IPS-15b (cell line): ENCODE measurements at regions not wholly inside any gene's neighbourhood (a gene's known extent, or its start where the extent isn't known, plus 50 kb on each side); places are given as distances from the start of the nearest gene placed in this dataset.
"Not testable (repeated sequence)": the region's sequence is repeated elsewhere in the genome, so short reads cannot be mapped to it uniquely, and the experiment has no call there.

ENCODE experiments used
- H3K27me3 ChIP-seq: one replicate; pipeline ENCODE4 v1.6.1; 2013; ENCODE audit warnings: low read length; ENCODE audit not compliant: control insufficient read depth, insufficient read depth
- H3K36me3 ChIP-seq: one replicate; pipeline ENCODE4 v1.6.1; 2013; ENCODE audit warnings: low read length; ENCODE audit not compliant: control insufficient read depth, insufficient read depth
- H3K4me1 ChIP-seq: one replicate; pipeline ENCODE4 v1.6.1; 2013; ENCODE audit warnings: mild to moderate bottlenecking, low read length; ENCODE audit not compliant: control insufficient read depth, insufficient read depth
- H3K4me3 ChIP-seq: one replicate; pipeline ENCODE4 v1.5.1; 2013; ENCODE audit warnings: low read depth, low read length
- H3K9ac ChIP-seq: one replicate; pipeline ENCODE4 v1.6.1; 2013; ENCODE audit warnings: low read depth, mild to moderate bottlenecking, low read length
- H3K9me3 ChIP-seq: one replicate; pipeline ENCODE4 v1.6.1; 2013; ENCODE audit warnings: mild to moderate bottlenecking, low read length; ENCODE audit not compliant: control insufficient read depth, insufficient read depth

DNA sequence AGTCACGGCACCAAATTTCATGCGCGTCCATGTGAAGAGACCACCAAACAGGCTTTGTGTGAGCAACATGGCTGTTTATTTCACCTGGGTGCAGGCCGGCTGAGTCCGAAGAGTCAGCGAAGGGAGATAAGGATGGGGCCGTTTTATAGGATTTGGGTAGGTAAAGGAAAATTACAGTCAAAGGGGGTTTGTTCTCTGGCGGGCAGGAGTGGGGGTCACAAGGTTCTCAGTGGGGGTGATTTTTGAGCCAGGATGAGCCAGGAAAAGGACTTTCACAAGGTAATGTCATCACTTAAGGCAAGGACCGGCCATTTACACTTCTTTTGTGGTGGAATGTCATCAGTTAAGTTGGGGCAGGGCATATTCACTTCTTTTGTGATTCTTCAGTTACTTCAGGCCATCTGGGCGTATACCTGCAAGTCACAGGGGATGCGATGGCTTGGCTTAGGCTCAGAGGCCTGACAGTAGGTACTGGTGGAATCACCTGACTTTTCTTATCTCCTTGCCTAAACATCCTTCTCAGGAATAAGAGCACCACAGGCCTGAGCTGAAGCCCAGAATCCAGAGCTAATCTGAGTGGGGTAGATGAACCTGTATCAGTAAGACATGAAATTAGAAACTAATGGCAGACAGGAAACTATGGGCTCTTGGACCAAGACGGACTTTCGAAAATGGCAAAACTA, 334.7 kb upstream of the POT1 start:
- H3K27me3 ChIP-seq, H3K9me3 ChIP-seq, H3K36me3 ChIP-seq, H3K4me1 ChIP-seq: not testable (repeated sequence)
- H3K9ac ChIP-seq = peak overlapping the region; percentile 77
- peak overlapping the region; percentile 58 for H3K4me3 ChIP-seq

DNA sequence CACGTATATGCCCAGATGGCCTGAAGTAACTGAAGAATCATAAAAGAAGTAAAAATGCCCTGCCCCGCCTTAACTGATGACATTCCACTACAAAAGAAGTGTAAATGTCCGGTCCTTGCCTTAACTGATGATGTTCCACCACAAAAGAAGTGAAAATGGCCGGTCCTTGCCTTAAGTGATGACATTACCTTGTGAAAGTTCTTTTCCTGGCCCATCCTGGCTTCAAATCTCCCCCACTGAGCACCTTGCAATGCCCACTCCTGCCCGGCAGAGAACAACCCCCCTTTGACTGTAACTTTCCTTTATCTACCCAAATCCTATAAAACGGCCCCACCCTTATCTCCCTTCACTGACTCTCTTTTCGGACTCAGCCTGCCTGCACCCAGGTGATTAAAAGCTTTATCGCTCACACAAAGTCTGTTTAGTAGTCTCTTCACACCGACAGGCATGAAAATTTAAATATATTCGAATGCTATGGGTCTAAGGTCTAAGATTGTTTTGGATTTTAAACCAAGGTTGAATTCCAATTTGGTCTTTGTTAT, 329.3 kb upstream of the POT1 start:
- H3K27me3 ChIP-seq, H3K36me3 ChIP-seq, H3K9me3 ChIP-seq: not testable (repeated sequence)
- Histone ChIP-seq H3K4me3 (peak overlapping the region; percentile 32), H3K9ac (peak overlapping the region; percentile 41), H3K4me1 (peaks cover 31% of the 10 kb centered on the region)

DNA sequence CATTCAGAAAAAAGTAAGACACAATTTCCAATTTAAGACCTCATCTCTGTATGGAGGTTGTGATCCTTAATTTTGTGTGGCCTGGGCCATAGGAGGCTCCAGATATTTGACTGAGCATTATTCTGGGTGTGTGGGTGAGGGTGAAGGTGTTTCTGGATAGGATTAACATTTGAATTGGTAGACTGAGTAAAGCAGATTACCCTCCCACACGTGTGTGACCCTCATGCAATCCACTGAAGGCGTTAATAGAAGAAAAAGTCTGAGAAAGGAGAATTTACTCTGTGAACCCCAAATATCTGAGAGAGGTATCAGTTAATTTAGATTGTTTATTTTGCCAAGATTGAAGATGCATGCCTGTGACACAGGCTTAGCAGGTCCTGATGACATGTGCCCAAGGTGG, 328.0 kb upstream of the POT1 start:
- Histone ChIP-seq H3K4me1 (peaks cover 31% of the 10 kb centered on the region), H3K36me3 (no peaks in the 10 kb centered on the region)

DNA sequence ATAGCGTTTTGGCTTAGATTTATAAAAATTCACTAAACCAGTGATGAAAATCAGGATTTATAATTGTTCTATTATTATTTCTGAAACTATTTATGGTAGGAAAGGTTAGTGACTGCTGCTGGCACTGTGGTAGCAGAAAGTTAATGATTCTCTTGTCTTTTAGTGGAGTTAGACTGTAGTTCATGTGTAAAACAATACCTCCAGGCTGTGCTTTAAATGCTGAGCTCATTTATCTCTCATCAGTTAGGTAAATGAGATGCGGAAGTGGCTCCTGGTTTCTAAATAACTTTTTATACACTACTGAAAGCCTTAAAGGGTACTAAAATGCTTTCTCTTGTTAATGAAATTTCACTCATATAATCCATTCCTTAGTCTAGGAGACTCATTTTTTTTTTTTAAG, 326.8 kb upstream of the POT1 start:
- no peaks in the 10 kb centered on the region for H3K27me3 ChIP-seq
- no peak overlapping the region for H3K9ac ChIP-seq
- H3K36me3 ChIP-seq = no peaks in the 10 kb centered on the region
- peak overlapping the region; percentile 16 for H3K4me3 ChIP-seq
- H3K4me1 ChIP-seq = peaks cover 31% of the 10 kb centered on the region
- no peaks in the 10 kb centered on the region for H3K9me3 ChIP-seq

More for the DNA sequence above, 328.0 kb upstream of the POT1 start:
- Histone ChIP-seq H3K9me3 (no peaks in the 10 kb centered on the region), H3K27me3 (no peaks in the 10 kb centered on the region), H3K4me3 (no peak overlapping the region), H3K9ac (no peak overlapping the region)

DNA sequence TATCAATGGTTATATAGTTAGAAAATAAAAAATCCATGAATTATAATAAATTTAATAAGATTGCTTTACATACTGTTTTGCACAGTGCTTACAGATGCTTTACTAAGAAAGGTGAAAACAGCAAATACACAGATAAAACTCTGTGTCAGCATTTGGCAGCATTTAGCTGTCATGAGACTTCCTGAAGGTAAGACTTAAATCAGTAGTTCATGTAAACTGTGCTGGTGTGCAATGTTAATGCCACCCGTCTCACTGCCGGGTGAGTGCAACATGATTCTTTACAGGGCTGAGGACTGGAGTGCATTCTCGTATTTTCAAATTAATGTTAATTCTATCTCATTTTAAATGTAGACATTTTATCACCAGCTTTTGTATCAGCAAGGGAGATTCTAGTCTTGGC, 326.2 kb upstream of the POT1 start:
- Histone ChIP-seq H3K36me3 (no peaks in the 10 kb centered on the region), H3K9ac (no peak overlapping the region), H3K27me3 (no peaks in the 10 kb centered on the region), H3K4me1 (peaks cover 31% of the 10 kb centered on the region), H3K4me3 (no peak overlapping the region), H3K9me3 (no peaks in the 10 kb centered on the region)

DNA sequence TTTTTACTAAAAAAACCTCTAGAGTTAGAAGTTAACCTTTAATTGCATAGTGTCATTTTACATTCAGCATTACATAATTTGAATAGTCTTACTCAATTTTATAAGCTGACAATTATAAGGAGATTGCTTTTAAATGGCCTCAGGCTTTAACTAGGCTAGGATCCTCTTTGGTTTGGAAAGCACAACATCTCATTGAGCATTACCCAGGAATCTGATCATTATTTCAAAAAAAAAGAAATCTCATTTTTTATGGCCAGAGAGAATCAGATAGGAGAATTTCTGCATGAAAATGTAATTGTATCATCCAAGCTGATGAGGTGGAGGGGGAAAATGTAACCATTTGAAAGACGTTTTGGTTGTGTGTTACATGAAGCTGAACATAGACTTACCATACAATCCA, 324.9 kb upstream of the POT1 start:
- Histone ChIP-seq H3K4me3 (no peak overlapping the region), H3K9me3 (no peaks in the 10 kb centered on the region), H3K9ac (no peak overlapping the region), H3K4me1 (peaks cover 30% of the 10 kb centered on the region), H3K27me3 (no peaks in the 10 kb centered on the region), H3K36me3 (no peaks in the 10 kb centered on the region)

DNA sequence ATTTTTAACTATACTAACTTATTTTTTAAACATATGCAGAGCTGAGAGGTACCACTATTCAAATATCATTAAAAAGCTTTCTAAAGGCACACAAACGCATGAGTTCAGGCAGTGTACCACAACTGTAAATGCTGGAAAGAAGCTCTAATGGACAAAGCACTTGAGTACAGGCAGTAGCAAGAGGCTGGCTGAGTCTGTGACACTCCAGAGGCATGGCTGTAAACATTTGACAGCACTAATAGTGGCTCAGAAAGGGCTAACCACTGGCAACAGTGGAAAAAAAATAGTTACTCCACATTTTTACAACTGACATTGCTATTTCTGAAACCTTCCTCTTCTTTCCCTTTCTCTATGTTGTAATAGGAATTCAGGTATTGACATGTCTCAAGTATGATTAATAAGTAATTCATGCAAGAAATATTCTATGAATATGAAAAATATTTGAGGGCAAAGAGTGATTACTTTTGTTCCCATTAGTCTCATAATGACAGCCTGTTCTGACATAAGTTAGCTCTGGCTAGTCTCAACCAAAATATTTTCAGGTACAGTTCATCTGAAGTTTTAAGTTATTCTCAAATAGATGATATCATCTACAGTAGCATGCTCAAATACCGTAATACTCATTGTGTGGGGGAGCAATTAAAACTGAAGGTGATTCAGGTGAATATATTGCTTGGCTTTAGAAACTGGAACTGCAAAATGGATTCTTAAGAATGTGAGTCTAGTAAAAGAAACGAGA, 324.0 kb upstream of the POT1 start:
- Histone ChIP-seq H3K4me3 (no peak overlapping the region), H3K9ac (no peak overlapping the region), H3K9me3 (no peaks in the 10 kb centered on the region), H3K27me3 (no peaks in the 10 kb centered on the region), H3K36me3 (no peaks in the 10 kb centered on the region), H3K4me1 (peaks cover 25% of the 10 kb centered on the region)

DNA sequence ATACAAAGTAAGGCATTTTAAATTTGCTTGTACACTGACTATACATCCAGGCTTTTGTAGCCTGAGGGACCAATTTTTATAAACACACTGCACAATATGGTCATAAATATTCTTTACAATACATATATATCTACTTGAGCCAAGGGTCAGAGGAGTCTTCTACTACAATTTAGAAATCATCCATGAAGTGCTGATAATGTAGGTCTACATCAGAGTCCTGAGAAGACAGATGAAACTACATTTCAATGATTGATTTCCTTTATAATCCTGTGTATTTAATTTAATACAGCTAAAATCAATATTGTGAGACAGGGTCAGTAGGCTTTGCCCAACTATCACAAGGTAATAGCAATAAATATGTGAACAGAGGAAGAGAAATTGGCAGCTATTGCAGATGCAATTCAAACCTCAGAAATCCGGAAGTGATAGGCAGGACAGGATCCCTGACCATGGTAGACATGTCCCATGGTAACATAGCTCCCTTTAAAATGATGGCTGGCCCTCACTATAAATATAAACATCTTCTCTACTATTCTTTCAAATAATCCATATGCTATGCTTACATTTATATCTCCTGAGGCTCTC, 318.0 kb upstream of the POT1 start:
- H3K36me3 ChIP-seq = no peaks in the 10 kb centered on the region
- no peaks in the 10 kb centered on the region for H3K9me3 ChIP-seq
- H3K27me3 ChIP-seq = no peaks in the 10 kb centered on the region
- H3K4me1 ChIP-seq = no peaks in the 10 kb centered on the region
- no peak overlapping the region for H3K4me3 ChIP-seq
- no peak overlapping the region for H3K9ac ChIP-seq

DNA sequence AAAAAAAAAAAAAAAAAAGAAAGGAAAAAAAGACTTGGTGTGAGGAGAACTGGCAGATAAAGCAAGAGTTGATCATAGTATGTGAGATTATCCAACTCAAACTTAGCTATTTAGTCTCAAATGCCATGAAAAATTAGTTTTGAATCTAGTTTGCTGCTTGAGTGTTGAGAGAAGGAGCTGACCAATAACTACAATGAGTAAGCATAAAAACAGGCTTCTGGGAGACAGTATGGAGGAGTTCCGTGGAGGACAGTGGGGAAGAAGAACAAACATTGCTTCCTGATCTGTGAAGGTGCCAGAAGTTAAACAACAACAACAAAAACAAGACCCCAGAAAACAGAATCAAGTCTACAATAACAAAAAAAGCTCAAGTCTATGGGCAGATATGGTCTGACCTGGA, 317.1 kb upstream of the POT1 start:
- Histone ChIP-seq H3K27me3 (no peaks in the 10 kb centered on the region), H3K4me1 (no peaks in the 10 kb centered on the region), H3K36me3 (no peaks in the 10 kb centered on the region), H3K9me3 (no peaks in the 10 kb centered on the region), H3K4me3 (no peak overlapping the region), H3K9ac (no peak overlapping the region)

DNA sequence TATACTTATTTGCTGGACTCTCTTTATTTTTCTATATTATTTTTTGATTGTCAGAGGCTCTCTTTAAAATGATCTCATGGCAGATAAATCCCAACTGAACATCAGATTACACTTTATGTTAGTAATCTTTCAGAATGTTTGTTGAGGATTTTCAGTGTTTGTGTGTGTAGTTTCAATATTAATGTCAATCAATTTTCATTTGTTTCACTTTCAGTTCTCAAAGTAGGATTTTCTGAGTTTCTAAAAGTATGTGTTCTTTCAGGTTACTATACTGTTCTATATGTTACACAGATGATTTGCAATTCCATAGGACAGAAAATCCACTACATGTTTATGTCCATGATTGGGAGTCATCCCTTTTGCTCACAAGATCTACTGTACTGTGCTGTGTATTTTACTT, 311.9 kb upstream of the POT1 start:
- Histone ChIP-seq H3K4me3 (no peak overlapping the region), H3K9ac (no peak overlapping the region), H3K9me3 (no peaks in the 10 kb centered on the region), H3K4me1 (no peaks in the 10 kb centered on the region), H3K27me3 (no peaks in the 10 kb centered on the region), H3K36me3 (no peaks in the 10 kb centered on the region)

DNA sequence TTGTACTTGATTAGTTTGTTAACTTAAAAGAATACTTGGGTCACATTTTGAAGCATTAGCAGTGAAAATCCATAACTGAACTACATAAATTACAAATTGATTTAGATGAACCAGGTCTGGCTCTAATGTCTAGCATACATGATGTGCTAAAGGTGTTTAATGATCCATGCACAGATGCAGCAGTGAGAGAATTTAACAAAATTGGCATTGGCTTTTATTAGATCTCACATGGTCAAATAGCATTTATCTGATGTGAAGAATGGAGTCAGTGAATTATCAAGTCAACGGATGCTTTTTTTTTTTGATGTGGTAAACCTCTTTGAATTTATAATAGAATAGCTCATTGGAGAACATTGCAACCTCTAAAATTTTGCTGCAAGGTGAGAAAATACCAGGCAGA, 293.0 kb upstream of the POT1 start:
- no peaks in the 10 kb centered on the region for H3K27me3 ChIP-seq
- H3K36me3 ChIP-seq = no peaks in the 10 kb centered on the region
- no peak overlapping the region for H3K4me3 ChIP-seq
- no peak overlapping the region for H3K9ac ChIP-seq
- H3K9me3 ChIP-seq = no peaks in the 10 kb centered on the region
- peaks cover 23% of the 10 kb centered on the region for H3K4me1 ChIP-seq

DNA sequence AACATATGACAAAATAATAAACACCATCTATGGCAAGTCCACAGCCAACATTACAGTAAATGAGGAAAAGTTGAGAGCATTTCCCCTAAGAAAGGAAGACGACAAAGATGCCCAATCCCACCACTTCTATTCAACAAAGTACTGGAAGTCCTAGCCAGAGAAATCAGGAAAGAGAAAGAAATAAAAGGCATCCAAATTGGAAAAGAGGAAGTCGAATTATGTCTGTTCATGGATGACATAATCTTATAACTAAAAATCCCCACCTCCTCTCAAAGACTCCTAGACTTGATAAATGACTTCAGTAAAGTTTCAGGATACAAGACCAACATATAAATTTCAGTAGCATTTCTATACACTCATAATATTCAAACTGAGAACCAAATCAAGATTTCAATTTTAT, 288.5 kb upstream of the POT1 start:
- Histone ChIP-seq H3K36me3 (no peaks in the 10 kb centered on the region), H3K27me3 (no peaks in the 10 kb centered on the region), H3K4me3 (no peak overlapping the region), H3K9me3 (no peaks in the 10 kb centered on the region), H3K4me1 (peaks cover 11% of the 10 kb centered on the region), H3K9ac (no peak overlapping the region)
